Stimulated activated CD4-positive, alpha-beta T cell treated with anti-CD3 and anti-CD28 coated beads, TNF-alpha, amount 100 ng/mL, for 1 hour (primary cell): ENCODE measurements at regions not wholly inside any gene's neighbourhood (a gene's known extent, or its start where the extent isn't known, plus 50 kb on each side); places are given as distances from the start of the nearest gene placed in this dataset.

Experiments
- DNase-seq, 3 donors: peaks; one replicate each; pipeline ENCODE4 v3.0.0-alpha.2; 2020; ENCODE audit warnings: low read depth in 3 of 3, low spot score in 1 of 3

GRCh38 chr2:220662431-220662830, 909.7 kb downstream of the EPHA4 start:
- DNase-seq = no peak

GRCh38 chr2:220663065-220663464, 909.0 kb downstream of the EPHA4 start:
- no peak for DNase-seq

GRCh38 chr2:220664272-220665107, 907.6 kb downstream of the EPHA4 start:
- no peak for DNase-seq

GRCh38 chr2:220665108-220665471, 907.0 kb downstream of the EPHA4 start:
- no peak for DNase-seq

- DNase-seq = no peak
These were observed 902.8 kb downstream of the EPHA4 start for GRCh38 chr2:220669324-220669723.

GRCh38 chr2:220670511-220670910, 901.6 kb downstream of the EPHA4 start:
- DNase-seq = no peak

- no peak for DNase-seq
These were observed 898.8 kb downstream of the EPHA4 start for GRCh38 chr2:220673151-220673874.

GRCh38 chr2:220674033-220674432, 898.1 kb downstream of the EPHA4 start:
- DNase-seq = no peak

GRCh38 chr2:220676695-220677094, 895.4 kb downstream of the EPHA4 start:
- no peak for DNase-seq

- DNase-seq = no peak
These were observed 893.2 kb downstream of the EPHA4 start for GRCh38 chr2:220678943-220679342.

- DNase-seq = no peak
These were observed 889.5 kb downstream of the EPHA4 start for GRCh38 chr2:220682616-220683015.

GRCh38 chr2:220684099-220684498, 888.0 kb downstream of the EPHA4 start:
- no peak for DNase-seq

- DNase-seq = peak; percentile 16 to 39 (median 18)
These were observed 884.8 kb downstream of the EPHA4 start for GRCh38 chr2:220687231-220687843.

- DNase-seq = no peak
These were observed 876.5 kb downstream of the EPHA4 start for GRCh38 chr2:220695397-220696279.

GRCh38 chr2:220696280-220696669, 875.8 kb downstream of the EPHA4 start:
- no peak for DNase-seq

- no peak for DNase-seq
These were observed 875.1 kb downstream of the EPHA4 start for GRCh38 chr2:220697011-220697410.

GRCh38 chr2:220701115-220701514, 871.0 kb downstream of the EPHA4 start:
- DNase-seq = no peak

- no peak for DNase-seq
These were observed 868.8 kb downstream of the EPHA4 start for GRCh38 chr2:220703279-220703678.

- no peak for DNase-seq
These were observed 868.0 kb downstream of the EPHA4 start for GRCh38 chr2:220704081-220704480.

- DNase-seq = no peak
These were observed 867.3 kb downstream of the EPHA4 start for GRCh38 chr2:220704810-220705209.

- DNase-seq = no peak
These were observed 866.4 kb downstream of the EPHA4 start for GRCh38 chr2:220705678-220706077.
